HG03025 (cell line): ENCODE measurements at regions not wholly inside any gene's neighbourhood (a gene's known extent, or its start where the extent isn't known, plus 50 kb on each side); places are given as distances from the start of the nearest gene placed in this dataset.
"Not testable (repeated sequence)": the region's sequence is repeated elsewhere in the genome, so short reads cannot be mapped to it uniquely, and the experiment has no call there.

Experiments
- ATAC-seq: cut with Tn5 transposase; IDR thresholded peaks from one replicate; pipeline ENCODE4 v1.9.1; 2021; ENCODE audit warnings: mild to moderate bottlenecking, moderate library complexity; ENCODE audit not compliant: unreplicated experiment, low FRiP score

DNA sequence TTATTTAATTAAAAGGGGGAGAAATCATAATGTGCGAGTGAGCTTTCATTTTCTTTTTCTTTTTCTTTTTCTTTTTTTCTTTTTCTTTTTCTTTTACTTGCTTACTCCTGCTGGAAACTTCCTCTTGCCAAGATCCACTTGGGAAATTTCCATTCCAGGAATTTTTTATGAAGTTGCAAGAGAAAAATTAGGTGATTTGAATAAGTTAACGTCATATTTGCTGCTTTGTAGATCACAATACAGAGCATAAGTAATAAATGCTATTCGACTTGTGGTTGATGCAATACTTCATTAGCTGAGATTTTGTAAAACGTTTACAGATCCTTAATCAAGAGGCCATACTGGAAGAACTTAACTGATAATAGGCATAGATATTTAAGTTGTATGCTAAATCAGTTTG is 354.7 kb upstream of the SMIM21 start:
- no peak for ATAC-seq

DNA sequence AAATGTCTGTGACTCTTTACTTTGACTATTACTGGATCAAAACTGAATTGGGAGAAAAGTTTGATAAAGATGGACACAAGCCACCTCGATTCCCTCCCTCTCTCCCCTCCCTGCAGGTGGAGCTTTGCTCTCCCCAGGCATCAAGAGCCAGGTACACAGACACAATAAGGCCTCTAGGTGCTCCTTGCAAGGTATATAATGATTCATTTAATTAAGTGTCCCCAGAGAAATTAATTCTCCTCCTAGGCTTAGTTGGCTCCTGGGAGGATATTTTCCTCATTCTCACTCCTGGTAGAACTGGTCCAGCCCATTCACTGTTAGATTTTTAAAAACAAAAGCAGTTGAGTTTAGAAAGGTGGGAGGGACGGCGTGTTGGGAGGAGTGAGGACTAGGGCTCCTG is 352.4 kb upstream of the SMIM21 start:
- ATAC-seq = no peak

DNA sequence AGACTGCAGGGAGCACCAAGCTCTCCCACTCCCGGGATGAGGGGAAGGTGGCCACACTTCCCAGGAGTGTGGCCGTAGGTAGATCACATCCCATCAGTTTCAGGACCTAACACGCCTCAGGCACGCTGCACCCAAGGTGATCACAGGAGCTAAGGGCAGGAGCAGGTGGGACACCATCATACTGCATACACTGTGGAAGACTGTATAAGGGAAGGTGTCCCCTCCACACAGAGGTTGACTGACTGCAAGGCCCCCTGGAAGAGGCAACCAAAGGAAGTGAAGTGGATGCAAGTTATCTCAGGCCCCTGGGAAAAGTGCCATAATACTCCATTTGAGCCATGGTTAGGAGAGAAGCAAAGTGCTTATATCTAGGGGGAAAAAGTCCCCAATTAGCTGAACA is 351.9 kb upstream of the SMIM21 start:
- ATAC-seq = no peak

DNA sequence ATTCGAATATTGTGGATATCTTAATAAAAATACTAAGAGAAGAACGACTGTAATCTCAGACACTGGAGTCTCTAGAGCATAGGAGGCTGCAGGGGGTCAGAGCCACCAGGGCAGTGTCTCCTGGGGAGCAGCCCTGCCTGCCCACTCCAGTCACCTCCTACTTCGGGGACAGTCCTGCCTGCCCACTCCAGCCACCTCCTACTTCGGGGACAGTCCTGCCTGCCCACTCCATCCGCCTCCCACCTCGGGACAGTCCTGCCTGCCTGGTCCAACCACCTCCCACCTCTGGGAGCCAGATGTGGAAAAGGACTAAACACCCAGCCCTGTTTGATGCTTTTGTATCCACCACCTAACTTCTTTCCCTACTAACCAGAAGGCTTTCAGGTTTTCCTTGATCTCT is 350.1 kb upstream of the SMIM21 start:
- no peak for ATAC-seq

DNA sequence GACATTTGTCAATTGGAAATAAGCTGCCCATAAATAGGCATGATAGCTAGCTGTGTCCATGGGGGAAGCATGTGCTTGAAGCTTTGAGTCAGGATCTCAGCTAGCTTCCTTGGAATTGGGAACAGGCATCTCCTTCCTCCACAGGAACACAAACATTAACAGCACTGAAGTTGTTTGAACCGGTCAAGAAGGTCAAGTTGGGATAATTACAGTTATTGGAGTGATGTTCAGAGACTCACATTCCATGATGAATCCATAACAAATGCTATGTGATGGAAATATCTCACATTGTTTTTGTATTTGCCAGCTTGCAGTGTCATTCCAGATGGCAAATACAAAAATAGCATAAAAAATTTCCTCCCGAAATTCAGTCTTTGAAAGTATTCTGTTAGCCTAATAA is 347.6 kb upstream of the SMIM21 start:
- no peak for ATAC-seq

DNA sequence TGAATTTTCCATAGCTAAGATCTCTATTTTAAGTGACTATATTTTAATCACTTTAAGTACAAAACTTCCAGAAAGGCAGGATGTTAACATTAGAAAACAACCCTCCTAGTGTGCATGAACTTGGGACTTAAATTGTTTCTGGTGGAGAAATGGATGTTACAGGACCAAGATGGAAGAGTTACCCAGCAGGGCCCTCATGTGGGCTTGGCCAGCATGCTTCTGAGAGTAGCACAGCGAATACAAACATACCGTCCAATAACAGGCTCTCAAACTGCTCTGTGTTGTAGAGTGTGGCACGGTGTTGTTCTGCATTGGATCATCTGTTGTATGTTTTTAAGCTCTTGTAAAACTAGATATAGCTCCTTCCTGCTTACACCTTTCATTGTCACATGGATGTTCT is 346.1 kb upstream of the SMIM21 start:
- no peak for ATAC-seq

DNA sequence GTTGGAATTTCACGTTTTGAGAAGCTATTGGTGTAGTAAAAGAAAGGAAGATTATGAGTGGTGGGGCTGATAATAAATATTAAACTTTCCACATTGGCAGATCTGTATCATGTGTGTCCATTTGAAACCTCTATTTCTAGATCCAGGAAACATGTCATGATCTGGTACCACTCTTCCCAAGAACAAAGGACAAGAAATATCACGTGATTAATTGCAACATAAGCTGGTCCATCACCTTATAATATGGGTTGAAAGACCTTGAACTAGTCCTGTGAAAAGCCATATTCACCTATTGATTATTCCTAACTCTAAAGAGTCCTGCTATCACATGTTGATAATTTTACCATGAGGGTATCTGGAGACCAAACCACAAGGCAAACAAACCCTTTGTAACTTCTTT is 335.3 kb upstream of the SMIM21 start:
- no peak for ATAC-seq

DNA sequence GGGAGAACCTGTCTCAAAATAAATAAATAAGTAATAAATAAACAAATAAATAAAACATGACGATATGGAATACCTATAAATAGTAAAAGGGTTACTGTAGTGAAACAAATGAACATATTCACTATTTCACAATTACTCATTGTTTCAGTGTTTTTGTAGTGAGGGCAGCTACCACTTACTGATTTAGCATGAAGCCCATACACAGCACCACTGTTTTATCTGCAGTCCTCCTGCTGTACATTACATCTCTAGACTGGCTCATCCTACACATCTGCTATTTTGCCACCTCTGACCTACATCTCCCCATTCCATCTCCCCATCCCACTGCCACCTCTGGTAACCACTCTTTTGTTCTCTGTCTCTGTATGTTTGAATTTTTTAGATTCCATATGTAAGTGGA is 332.7 kb upstream of the SMIM21 start:
- ATAC-seq = no peak

DNA sequence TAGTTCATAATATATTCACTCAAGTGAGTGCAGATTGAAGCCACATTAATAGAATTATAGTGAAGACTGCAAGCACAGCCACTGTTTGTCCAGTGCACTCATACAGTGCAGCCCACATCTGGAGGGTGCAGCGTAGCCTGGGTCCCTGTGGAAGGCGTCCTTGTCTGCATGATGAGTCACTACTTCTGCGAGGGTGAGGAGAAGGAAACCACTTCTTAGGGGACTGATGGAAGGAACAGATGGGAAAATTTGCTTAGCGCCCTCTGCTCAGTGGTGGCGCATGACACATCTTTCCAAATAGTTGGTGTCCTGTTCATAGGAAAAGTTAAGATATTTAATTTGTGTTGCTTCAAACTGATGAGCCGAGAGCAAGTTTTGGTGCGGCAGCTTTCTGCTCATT is 330.4 kb upstream of the SMIM21 start:
- no peak for ATAC-seq

DNA sequence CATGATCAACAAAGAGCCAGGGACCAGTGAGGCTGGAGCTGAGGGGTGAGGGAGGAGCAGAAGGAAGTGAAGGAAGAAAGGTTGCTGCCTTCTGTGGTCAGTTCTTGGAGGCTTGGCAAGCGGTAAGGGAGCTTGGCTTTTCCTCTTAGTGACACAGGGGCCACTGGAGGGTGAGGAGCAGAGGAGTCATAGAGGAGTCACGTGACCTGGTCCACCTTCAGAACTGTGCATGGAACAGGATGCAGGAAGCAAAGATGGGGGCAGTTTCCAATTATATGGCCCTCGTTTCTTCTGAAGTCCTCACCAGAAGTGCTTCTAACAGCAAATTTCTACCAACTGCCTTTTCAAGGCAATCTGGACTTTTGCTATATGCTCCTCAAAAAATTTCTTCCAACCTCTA is 326.9 kb upstream of the SMIM21 start:
- no peak for ATAC-seq

DNA sequence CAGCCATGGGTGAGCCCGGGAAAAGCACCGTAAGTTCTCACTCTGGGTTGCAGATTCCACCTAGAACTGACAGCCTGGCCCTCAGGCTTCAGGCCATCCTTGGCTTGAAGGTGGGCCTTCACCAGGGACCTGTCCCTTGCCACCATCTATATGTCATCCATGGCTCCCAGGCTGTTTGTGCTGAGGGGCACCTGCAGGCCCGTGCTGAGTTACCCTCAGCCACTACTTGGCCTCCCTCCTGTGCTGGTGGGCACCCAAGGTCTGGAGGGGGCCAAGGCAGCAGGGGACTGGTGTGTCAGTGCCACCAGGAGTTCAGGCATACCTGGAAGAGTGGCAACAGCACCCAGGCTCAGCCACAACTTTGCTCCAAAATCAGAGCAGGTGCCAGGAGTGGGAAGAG is 326.2 kb upstream of the SMIM21 start:
- no peak for ATAC-seq

DNA sequence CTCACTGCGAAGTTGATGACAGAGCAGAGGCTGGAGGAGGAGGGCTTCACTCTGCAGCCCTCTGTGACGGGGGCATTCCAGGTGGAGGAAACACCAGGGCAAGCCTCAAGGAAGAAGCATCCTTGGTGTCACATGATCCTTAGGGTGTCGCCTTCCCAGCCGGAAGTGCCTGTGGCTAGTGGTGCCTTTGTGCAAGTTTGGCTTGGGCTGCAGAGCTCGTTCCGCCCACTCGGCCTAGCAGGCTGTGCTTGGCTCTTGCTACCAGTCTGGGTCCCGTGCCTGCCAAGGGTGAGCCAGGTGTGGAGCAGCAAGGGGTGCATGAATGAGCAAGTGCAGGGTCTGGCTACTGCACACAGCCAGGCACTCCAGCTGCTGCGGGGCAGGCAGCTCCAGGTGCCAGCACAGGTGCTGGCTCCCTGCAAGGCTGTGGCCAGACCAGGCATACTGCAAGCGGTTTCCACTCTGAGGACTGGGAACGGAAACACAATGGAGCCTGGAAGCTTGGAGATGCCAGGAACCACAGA is 325.3 kb upstream of the SMIM21 start:
- no peak for ATAC-seq

DNA sequence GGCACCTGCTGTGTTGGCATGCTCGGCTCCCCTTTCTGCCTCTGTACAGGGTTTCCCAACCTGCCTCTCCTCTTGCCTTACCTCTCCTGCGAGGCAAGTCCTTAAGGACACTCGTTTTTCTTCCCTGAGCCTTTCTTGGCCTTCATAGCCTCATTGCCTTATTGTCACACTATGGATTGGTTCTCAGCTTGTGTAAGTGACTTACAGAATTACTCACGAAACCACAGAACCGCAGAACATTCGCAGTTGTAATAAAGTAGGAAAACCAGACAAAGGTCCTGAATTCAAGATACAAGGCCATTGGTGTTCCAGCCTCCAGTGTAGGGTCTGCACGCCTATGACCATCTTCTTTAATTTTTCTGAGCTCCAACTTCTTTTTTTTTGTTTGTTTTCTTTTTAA is 317.6 kb upstream of the SMIM21 start:
- no peak for ATAC-seq

DNA sequence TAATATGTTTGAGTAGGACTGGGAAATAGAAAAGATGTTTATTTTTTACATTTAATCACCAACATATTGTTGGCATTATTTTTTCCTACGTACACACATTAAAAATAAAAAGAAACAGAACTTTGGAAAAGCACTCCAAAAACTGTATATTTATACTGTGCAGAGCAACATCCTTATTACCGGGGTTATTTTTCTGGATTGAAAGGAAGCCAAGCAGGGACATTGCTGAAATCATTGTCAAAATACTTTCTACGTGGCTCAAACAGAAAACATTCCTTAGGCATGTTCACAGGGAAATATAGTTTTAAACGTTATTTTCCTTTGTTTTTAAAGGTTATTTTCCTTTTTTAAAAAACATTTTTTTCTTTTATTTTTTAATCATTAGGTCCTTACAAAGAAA is 315.0 kb upstream of the SMIM21 start:
- no peak for ATAC-seq

DNA sequence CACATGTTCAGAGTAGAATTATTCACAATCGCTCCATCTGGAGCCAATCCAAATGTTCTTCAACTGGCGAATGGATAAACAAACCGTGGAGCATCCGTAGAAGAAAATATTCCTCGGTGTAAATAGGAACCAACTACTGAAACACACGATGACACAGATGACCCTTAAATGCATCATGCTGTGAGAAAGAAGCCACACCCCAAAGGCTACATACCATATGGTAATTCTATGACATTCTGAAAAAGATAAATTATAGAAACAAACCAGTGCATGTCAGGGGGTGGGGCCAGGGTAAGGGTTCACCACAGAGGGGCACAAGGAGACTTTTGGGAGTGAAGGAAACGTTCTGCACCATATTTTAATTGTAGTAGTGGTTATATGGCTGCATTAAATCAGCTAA is 312.2 kb upstream of the SMIM21 start:
- no peak for ATAC-seq

DNA sequence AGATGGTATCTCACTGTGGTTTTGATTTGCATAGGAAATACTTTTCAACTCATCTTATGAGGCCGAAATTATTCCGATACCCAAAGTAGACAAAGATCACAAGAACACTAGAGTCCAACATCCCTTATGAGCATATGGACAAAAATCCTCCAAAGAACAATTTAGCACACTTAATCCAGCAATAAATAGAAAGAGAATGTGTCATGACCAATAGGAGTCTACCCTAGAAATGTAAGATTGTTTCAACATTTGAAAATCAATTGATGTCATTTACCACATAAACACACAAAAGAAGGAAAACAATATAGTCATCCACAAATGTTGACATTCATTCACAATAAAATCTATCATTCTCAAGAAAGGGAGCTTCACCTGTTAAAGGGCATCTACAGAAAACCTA is 307.8 kb upstream of the SMIM21 start:
- ATAC-seq = no peak

DNA sequence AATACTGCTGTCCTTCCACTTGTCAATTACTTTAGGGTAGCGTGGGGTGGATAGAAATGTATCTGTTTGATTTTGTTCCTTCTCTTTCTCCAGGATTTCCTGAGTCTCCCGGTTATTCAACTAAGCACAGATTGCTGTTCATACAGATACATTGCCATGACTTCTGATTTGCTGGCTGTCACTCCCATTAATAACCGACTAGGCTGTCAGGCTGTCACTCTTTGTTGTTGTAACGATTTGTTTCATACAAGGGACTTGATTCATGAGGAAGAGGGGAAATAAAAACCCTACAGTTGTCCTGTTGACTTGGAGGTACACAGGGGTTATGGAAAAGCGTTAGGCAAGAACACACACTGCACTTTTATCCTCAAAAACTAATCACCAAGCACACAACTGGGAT is 302.7 kb upstream of the SMIM21 start:
- ATAC-seq = no peak

DNA sequence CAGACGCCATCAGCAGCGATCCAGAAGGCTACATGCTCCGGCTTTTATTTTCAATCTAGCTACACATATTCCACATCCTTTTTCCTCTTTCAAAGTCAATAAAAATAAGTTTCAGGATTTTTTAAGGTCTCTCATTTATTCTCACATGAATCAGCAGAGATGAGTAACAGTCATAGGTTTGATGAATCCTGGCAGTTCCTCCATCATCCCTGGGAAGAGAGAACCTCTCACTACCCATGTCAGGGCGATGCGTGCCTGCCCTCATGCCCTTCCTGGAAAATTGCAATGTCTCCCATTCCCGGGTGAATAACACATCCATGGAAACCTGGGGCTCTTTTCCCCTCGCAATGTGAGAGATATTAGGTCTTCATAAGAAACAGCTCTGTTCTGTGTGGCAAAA is 301.1 kb upstream of the SMIM21 start:
- no peak for ATAC-seq

DNA sequence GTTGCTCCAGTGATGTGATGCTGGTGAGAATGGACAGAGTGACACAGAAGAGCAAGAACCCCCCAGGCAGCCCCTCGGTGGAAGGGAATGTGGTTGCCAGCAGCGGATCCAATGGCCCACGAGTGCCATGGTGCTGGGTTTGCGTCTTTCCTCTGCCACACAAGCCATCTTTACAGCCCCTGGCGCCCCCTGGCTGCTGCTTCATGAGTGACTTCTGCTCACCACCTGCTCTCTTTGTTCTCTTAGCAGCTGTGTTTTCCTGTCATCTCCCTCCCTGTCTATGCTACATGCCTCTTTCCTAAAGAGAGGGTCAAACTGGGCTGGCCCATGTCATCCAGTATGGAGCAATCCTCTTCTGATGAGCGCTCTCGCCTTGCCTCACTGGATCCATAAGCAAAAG is 300.0 kb upstream of the SMIM21 start:
- no peak for ATAC-seq

DNA sequence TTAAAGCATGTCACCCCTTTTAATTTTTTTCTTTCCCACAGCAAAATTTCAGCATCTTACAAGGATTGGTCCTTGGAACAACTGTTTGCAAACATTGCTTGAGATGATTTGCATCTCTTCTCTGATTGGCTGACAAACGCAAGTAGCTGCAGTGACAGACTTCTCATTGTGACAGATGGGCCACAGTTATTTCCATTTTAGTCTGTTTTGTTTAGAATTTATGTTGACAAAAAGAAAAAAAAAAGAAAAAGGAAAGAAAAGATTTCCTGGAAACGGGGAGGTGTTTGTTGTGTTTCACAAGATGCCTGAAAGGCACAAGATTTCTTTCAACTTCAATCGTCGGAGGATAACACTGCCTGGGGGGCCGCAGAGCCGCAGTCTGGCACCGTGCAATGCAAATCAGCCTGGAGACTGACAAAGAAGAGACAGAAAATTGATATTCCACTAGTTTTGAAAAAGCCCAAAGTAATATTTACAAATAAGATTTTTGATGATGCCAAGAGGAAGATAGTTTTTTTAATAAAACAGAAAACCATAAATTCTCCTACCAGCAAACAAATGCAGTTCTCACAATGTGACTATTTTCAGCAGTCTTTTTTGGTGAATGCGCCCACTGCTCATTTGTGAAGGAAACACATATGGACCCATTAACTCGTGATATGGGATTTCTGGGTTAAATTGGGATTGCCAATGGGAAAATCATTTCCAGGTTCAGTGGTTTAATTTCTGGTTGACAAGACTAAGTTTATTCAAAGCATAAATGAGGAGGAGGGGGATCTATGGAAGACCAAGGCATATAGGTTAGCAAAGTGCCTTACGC is 296.2 kb upstream of the SMIM21 start:
- ATAC-seq = no peak

DNA sequence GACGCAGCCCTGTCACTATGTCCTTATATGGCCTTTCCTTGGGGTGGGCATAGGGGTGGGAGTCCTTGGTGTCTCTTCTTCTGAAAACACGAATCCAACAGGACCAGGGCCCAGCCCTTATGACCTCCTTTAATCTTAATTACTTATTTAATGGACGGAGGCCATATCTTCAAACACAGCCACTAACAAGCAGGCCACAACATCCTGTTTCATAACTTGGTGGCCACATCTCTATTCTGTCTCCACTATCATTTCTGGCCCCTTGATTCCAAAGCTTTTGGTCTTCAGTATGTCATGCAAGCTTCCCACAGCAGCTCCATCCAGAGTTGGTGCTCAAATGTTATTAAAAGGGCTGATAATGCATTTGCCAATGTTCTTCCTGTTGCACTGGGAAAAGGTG is 287.3 kb upstream of the SMIM21 start:
- no peak for ATAC-seq

DNA sequence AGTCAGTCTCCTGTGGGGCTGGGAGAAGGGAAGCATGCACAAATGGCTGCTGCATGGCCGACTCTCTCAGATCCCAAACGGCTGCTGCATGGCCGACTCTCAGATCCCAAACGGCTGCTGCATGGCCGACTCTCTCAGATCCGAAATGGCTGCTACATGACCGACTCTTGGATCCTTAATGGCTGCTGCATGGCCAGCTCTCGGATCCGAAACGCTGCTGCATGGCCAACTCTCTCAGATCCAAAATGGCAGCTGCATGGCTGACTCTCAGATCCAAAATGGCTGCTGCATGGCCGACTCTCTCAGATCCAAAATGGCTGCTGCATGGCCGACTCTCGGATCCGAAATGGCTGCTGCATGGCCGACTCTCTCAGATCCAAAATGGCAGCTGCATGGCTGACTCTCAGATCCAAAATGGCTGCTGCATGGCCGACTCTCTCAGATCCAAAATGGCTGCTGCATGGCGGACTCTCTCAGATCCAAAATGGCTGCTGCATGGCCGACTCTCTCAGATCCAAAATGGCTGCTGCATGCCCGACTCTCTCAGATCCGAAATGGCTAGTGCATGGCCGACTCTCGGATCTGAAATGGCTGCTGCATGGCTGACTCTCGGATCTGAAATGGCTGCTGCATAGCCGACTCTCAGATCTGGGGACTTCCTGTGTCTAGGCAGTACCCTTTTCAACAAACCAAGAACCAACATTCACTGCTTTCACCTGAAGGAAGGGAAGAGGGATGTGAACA is 284.8 kb upstream of the SMIM21 start:
- ATAC-seq = not testable (repeated sequence)
